Tibial nerve (tissue), 4 donors: ENCODE measurements at regions not wholly inside any gene's neighbourhood (a gene's known extent, or its start where the extent isn't known, plus 50 kb on each side); places are given as distances from the start of the nearest gene placed in this dataset.

Experiments
- EP300 ChIP-seq, 2 donors: sonication (generic); formaldehyde crosslinking; IDR thresholded peaks; one replicate each; pipeline ENCODE4 v1.6.1; 2017; ENCODE audit warnings: antibody characterized with exemption in 2 of 2, mild to moderate bottlenecking in 1 of 2
- POLR2A ChIP-seq, 2 donors: fragments of 450-650 bp; IDR thresholded peaks; one replicate each; pipeline ENCODE4 v1.6.1; 2017; ENCODE audit warnings: antibody characterized with exemption in 2 of 2, mild to moderate bottlenecking in 2 of 2, moderate library complexity in 2 of 2
- TF ChIP-seq, protein P1 (sequence below), 5 experiments: fragments of 200-600 bp in 3 of 5; fragments of 450-650 bp in 2 of 5; sonication (generic) in 3 of 5; IDR thresholded peaks; one replicate each; pipeline ENCODE4 v1.5.1; 2016 to 2019; ENCODE audit warnings: antibody characterized with exemption in 5 of 5, mild to moderate bottlenecking in 3 of 5, moderate library complexity in 2 of 5

DNA sequence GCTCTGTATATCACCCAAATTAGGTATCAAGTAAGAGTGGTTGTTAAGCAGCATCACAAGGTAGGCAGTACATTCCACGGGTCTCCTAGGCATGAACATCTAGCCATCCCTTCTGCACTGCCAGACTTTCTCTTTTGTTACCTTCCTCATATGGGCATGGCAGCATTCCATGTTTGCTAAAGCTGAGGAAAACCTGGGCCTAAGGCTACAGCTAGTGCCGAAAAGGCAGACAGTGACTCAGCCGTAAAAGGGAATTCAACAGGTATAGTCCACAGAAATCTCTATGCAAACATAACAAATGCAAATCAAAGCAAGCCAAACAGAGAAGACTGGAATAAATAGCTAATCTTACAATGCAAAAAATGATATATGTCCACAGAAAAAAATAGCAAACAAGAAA is 645.4 kb downstream of the ZBBX start:
- TF ChIP-seq POLR2A (IDR thresholded peaks at IDR 0.05) (no peak), EP300 (IDR thresholded peaks at IDR 0.05) (no peak)
- TF ChIP-seq, protein P1, sequence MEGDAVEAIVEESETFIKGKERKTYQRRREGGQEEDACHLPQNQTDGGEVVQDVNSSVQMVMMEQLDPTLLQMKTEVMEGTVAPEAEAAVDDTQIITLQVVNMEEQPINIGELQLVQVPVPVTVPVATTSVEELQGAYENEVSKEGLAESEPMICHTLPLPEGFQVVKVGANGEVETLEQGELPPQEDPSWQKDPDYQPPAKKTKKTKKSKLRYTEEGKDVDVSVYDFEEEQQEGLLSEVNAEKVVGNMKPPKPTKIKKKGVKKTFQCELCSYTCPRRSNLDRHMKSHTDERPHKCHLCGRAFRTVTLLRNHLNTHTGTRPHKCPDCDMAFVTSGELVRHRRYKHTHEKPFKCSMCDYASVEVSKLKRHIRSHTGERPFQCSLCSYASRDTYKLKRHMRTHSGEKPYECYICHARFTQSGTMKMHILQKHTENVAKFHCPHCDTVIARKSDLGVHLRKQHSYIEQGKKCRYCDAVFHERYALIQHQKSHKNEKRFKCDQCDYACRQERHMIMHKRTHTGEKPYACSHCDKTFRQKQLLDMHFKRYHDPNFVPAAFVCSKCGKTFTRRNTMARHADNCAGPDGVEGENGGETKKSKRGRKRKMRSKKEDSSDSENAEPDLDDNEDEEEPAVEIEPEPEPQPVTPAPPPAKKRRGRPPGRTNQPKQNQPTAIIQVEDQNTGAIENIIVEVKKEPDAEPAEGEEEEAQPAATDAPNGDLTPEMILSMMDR (IDR thresholded peaks at IDR 0.05): no peak
